ENCODE measurements at regions not wholly inside any gene's neighbourhood (a gene's known extent, or its start where the extent isn't known, plus 50 kb on each side); places are given as distances from the start of the nearest gene placed in this dataset.
A peak's percentile ranks its signal among the peaks of the same experiment; 100 is the strongest.

- Histone ChIP-seq H3K27ac (no peak overlapping the region), H4K20me1 (ENCODE audit: insufficient read depth) (no peaks in the 10 kb centered on the region), H3K9me2 (ENCODE audit: insufficient read depth) (no peaks in the 10 kb centered on the region), H3K36me3 (ENCODE audit: low read depth) (no peaks in the 10 kb centered on the region), H3K4me1 (ENCODE audit: insufficient read depth) (no peaks in the 10 kb centered on the region), H3F3A (ENCODE audit: insufficient read depth) (no peaks in the 10 kb centered on the region), H2AFZ (no peak overlapping the region), H3K79me2 (ENCODE audit: insufficient read depth) (no peaks in the 10 kb centered on the region), H3K9me3 (ENCODE audit: low read depth) (no peaks in the 10 kb centered on the region), H3K4me2 (ENCODE audit: unreplicated experiment) (no peak overlapping the region), H3K9ac (no peak overlapping the region), H3K27me3 (replicated peaks; ENCODE audit: insufficient read depth) (no peaks in the 10 kb centered on the region), H3K4me3 (no peak overlapping the region)
- TF ChIP-seq EZH2 (IDR thresholded peaks at IDR 0.05; ENCODE audit: insufficient read depth, poor library complexity, severe bottlenecking) (no peak), EZH2phosphoT487 (IDR thresholded peaks at IDR 0.05; ENCODE audit: insufficient read depth, low read depth) (no peak)
- DNase-seq: no peak
- WGBS, 2 experiments (ENCODE audit: low coverage in 1 of 2, low lambda C conversion rate in 2 of 2, missing lambda C conversion rate in 2 of 2): 88 to 93% methylated on average over 6 of the region's 6 CpGs
- in situ Hi-C loops (cut with MboI): no loop called here
These were observed 113.5 kb downstream of the CD83 start for GRCh38 chr6:14231071-14231483.

DNA sequence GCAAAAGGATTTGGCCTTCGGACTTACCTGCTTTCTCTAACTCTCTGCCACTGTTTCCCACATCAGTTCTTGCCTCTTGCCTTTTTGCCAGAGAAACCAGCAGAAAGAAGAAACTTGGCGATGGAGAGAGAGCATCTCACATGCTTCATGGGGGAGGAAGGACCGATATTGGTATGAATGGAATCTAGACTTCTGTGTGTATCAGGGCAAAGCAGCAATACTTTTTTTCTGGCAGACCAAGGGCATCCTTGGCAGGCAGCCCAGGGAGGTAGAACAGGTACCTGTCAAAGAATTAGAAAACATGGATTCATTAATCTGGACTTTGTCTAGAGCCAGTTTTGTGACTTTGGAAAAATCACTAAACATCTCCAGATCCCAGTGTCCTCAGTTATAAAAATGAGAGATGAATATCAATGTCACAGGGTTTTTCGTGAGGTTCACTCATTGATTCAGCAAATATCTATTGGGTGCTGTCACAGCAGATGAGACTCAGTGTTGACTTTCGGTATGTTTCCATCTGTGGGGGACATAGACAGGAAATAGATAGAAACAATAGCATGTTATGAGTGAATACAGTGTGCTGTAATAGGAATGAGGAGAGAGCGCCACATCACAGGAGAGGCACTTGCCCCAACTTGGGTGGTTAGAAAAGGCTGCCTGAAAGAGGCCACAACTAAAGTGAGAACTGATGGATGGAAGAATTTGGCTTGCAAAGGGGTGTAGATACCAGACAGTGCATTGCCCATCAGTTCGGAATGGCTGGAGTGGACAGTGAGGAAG lies 114.1 kb downstream of the CD83 start:
- WGBS, 2 experiments (ENCODE audit: low coverage in 1 of 2, low lambda C conversion rate in 2 of 2, missing lambda C conversion rate in 2 of 2): 78 to 84% methylated on average over 7 of the region's 7 CpGs
- Histone ChIP-seq H3K4me1 (ENCODE audit: insufficient read depth) (no peaks in the 10 kb centered on the region), H3K36me3 (ENCODE audit: low read depth) (no peaks in the 10 kb centered on the region), H3F3A (ENCODE audit: insufficient read depth) (no peaks in the 10 kb centered on the region), H4K20me1 (ENCODE audit: insufficient read depth) (no peaks in the 10 kb centered on the region), H3K4me3 (no peak overlapping the region), H3K27ac (no peak overlapping the region), H3K9me2 (ENCODE audit: insufficient read depth) (no peaks in the 10 kb centered on the region), H3K4me2 (ENCODE audit: unreplicated experiment) (no peak overlapping the region), H3K27me3 (replicated peaks; ENCODE audit: insufficient read depth) (no peaks in the 10 kb centered on the region), H3K9me3 (ENCODE audit: low read depth) (no peaks in the 10 kb centered on the region), H3K79me2 (ENCODE audit: insufficient read depth) (no peaks in the 10 kb centered on the region), H3K9ac (no peak overlapping the region), H2AFZ (no peak overlapping the region)
- TF ChIP-seq EZH2phosphoT487 (IDR thresholded peaks at IDR 0.05; ENCODE audit: insufficient read depth, low read depth) (no peak), EZH2 (IDR thresholded peaks at IDR 0.05; ENCODE audit: insufficient read depth, poor library complexity, severe bottlenecking) (no peak)
- in situ Hi-C loops (cut with MboI): no loop called here
- peak; percentile 31 for DNase-seq

DNA sequence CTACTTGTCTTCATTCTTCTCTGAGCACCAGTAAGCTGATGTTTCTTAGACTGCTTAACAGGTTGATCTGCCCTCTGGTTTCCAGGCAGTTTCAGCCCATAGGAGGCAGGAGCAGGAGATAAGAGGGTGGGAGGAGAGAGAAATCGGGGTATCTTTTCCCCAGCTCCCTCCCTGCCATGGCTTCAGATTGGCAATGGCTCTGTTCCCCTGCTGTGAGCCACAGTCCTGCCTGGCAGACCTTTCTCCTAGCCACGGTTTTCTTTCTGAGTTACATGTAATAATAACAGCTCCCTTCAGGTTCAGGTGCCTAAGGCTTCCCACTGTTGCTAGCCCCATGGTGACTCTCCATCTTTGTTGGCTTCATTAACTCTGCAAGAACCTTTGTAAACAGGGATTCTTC lies 115.3 kb downstream of the CD83 start:
- no peaks in the 10 kb centered on the region for H3K9me2 ChIP-seq (ENCODE audit: insufficient read depth)
- DNase-seq: no peak
- H3K4me2 ChIP-seq (ENCODE audit: unreplicated experiment): no peak overlapping the region
- no peaks in the 10 kb centered on the region for H3K27me3 ChIP-seq (replicated peaks; ENCODE audit: insufficient read depth)
- no peak overlapping the region for H2AFZ ChIP-seq
- H3K4me3 ChIP-seq: no peak overlapping the region
- no peak overlapping the region for H3K27ac ChIP-seq
- no peaks in the 10 kb centered on the region for H3K79me2 ChIP-seq (ENCODE audit: insufficient read depth)
- H3K4me1 ChIP-seq (ENCODE audit: insufficient read depth): no peaks in the 10 kb centered on the region
- TF ChIP-seq EZH2 (IDR thresholded peaks at IDR 0.05; ENCODE audit: insufficient read depth, poor library complexity, severe bottlenecking) (no peak), EZH2phosphoT487 (IDR thresholded peaks at IDR 0.05; ENCODE audit: insufficient read depth, low read depth) (no peak)
- H3K9me3 ChIP-seq (ENCODE audit: low read depth): no peaks in the 10 kb centered on the region
- H3F3A ChIP-seq (ENCODE audit: insufficient read depth): no peaks in the 10 kb centered on the region
- WGBS, 2 experiments (ENCODE audit: low coverage in 1 of 2, low lambda C conversion rate in 2 of 2, missing lambda C conversion rate in 2 of 2): 82 to 84% methylated on average over 2 of the region's 2 CpGs
- H3K9ac ChIP-seq: no peak overlapping the region
- in situ Hi-C loops (cut with MboI): no loop called here
- H4K20me1 ChIP-seq (ENCODE audit: insufficient read depth): no peaks in the 10 kb centered on the region
- no peaks in the 10 kb centered on the region for H3K36me3 ChIP-seq (ENCODE audit: low read depth)

DNA sequence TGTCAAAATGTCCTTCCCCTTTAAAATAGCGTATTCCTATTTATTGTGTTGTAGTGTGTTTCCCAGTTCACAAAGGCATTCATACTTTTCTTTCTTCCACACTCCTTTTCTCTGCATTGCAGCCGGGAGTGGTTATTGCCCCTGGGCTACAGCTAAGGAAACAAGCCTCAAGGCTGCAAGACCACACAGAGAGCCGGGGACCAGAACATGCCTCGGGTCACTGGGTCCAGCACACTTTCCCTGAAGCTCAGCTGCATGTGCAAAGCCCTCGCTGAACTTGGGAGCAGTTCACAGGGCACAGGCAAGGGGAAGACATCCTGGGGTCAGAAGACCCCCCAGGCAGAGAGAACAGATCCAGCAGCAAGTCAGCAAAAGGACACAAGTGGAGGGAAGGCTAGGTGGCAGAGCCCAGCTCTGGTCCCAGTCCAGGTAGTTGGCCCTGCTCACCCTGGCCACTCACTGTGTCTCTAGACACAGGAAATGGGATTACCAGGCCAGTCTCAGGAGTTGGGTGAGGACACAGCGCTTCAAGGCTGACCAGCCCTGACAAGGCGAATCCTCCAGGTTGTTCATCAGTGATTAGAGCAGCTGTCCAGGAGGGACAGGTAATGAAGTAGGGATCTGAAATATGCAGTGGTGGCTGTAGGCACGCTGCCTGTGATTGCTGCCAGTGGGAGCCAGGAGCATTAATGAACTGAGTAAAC lies 118.2 kb downstream of the CD83 start:
- no peak overlapping the region for H3K4me2 ChIP-seq (ENCODE audit: unreplicated experiment)
- WGBS, 2 experiments (ENCODE audit: low coverage in 1 of 2, low lambda C conversion rate in 2 of 2, missing lambda C conversion rate in 2 of 2): 90 to 95% methylated on average over 8 of the region's 8 CpGs
- no peaks in the 10 kb centered on the region for H3K27me3 ChIP-seq (replicated peaks; ENCODE audit: insufficient read depth)
- in situ Hi-C loops (cut with MboI): no loop called here
- no peak overlapping the region for H3K9ac ChIP-seq
- no peaks in the 10 kb centered on the region for H3K9me3 ChIP-seq (ENCODE audit: low read depth)
- no peaks in the 10 kb centered on the region for H3K9me2 ChIP-seq (ENCODE audit: insufficient read depth)
- H3K36me3 ChIP-seq (ENCODE audit: low read depth): no peaks in the 10 kb centered on the region
- H3K4me3 ChIP-seq: no peak overlapping the region
- no peak overlapping the region for H3K27ac ChIP-seq
- H3K79me2 ChIP-seq (ENCODE audit: insufficient read depth): no peaks in the 10 kb centered on the region
- no peak for TF ChIP-seq EZH2 (IDR thresholded peaks at IDR 0.05; ENCODE audit: insufficient read depth, poor library complexity, severe bottlenecking)
- H3K4me1 ChIP-seq (ENCODE audit: insufficient read depth): no peaks in the 10 kb centered on the region
- DNase-seq: no peak
- no peaks in the 10 kb centered on the region for H4K20me1 ChIP-seq (ENCODE audit: insufficient read depth)
- H2AFZ ChIP-seq: no peak overlapping the region
- H3F3A ChIP-seq (ENCODE audit: insufficient read depth): no peaks in the 10 kb centered on the region

Data from GM23248 (cell line).